SK-N-SH (cell line): ENCODE measurements at regions not wholly inside any gene's neighbourhood (a gene's known extent, or its start where the extent isn't known, plus 50 kb on each side); places are given as distances from the start of the nearest gene placed in this dataset.
A peak's percentile ranks its signal among the peaks of the same experiment; 100 is the strongest.

ENCODE experiments used
- CTCF ChIA-PET: fragments of 300-600, 350-600 bp; formaldehyde crosslinking; extraction: SDS; loops from one replicate; lab custom pipeline; 2021; lab: Yijun Ruan, JAX
- POLR2A ChIA-PET: fragments of 350-600 bp; sonication (Branson Sonifier 250); formaldehyde crosslinking; extraction: SDS; loops from one replicate; lab custom pipeline; 2020; ENCODE audit warnings: antibody characterized with exemption, inconsistent platforms; lab: Yijun Ruan, JAX
- DNase-seq: peaks from one replicate; pipeline ENCODE4 v3.0.0; 2012
- H2AFZ ChIP-seq: fragments of 200-600 bp; sonication (generic); 2 replicates; pipeline ENCODE4 v1.8.1; 2016; ENCODE audit warnings: antibody characterized with exemption, mild to moderate bottlenecking, low read depth
- H3F3A ChIP-seq: fragments of 200-600 bp; sonication (generic); replicated peaks from 2 replicates; pipeline ENCODE3; 2016; ENCODE audit warnings: antibody characterized with exemption, mild to moderate bottlenecking; ENCODE audit not compliant: insufficient read depth
- H3K27ac ChIP-seq, 2 experiments: fragments of 200-500 bp in 1 of 2; fragments of 200-600 bp in 1 of 2; sonication (Bioruptor generic) in 1 of 2; sonication (generic), shearing (Covaris generic) in 1 of 2; 2 replicates each; pipeline versions ENCODE4 v1.5.1 to v1.6.1; 2014 to 2016; ENCODE audit warnings: low read depth in 2 of 2, inconsistent platforms in 1 of 2, low read length in 1 of 2, mild to moderate bottlenecking in 1 of 2, mixed read lengths in 1 of 2
- H3K27me3 ChIP-seq: fragments of 200-600 bp; sonication (generic), shearing (Covaris generic); 2 replicates; pipeline ENCODE4 v1.6.1; 2016; ENCODE audit warnings: mixed run types; ENCODE audit not compliant: insufficient read depth
- H3K36me3 ChIP-seq, 2 experiments: fragments of 200-500 bp in 1 of 2; fragments of 200-600 bp in 1 of 2; sonication (Bioruptor generic) in 1 of 2; sonication (generic) in 1 of 2; replicated peaks in 1 of 2; 2 replicates each; pipeline versions ENCODE3 to v1.5.1; 2014 to 2016; ENCODE audit warnings: low read length in 1 of 2, mild to moderate bottlenecking in 1 of 2; ENCODE audit not compliant: insufficient read depth in 2 of 2, control insufficient read depth in 1 of 2
- H3K4me1 ChIP-seq, 2 experiments: fragments of 200-500 bp in 1 of 2; fragments of 200-600 bp in 1 of 2; sonication (Bioruptor generic) in 1 of 2; sonication (generic), shearing (Covaris generic) in 1 of 2; 2 replicates each; pipeline versions ENCODE4 v1.5.1 to v1.6.1; 2014 to 2016; ENCODE audit warnings: low read depth in 1 of 2, low read length in 1 of 2, mixed run types in 1 of 2; ENCODE audit not compliant: insufficient read depth in 2 of 2, control insufficient read depth in 1 of 2
- H3K4me2 ChIP-seq: fragments of 200-600 bp; sonication (generic), shearing (Covaris generic); 2 replicates; pipeline ENCODE4 v1.6.1; 2017; ENCODE audit warnings: mixed run types
- H3K4me3 ChIP-seq, 2 experiments: fragments of 200-500 bp in 1 of 2; fragments of 200-600 bp in 1 of 2; sonication (Bioruptor generic) in 1 of 2; sonication (generic), shearing (Covaris generic) in 1 of 2; 2 replicates each; pipeline versions ENCODE4 v1.5.1 to v1.8.1; 2014 to 2016; ENCODE audit warnings: low read depth in 2 of 2, inconsistent platforms in 1 of 2, low read length in 1 of 2, mild to moderate bottlenecking in 1 of 2, mixed read lengths in 1 of 2, moderate library complexity in 1 of 2
- H3K79me2 ChIP-seq: fragments of 200-600 bp; sonication (generic); 2 replicates; pipeline ENCODE4 v1.8.1; 2017; ENCODE audit warnings: mild to moderate bottlenecking; ENCODE audit not compliant: insufficient read depth
- H3K9ac ChIP-seq: fragments of 200-600 bp; sonication (generic); 2 replicates; pipeline ENCODE4 v1.6.1; 2017; ENCODE audit warnings: mixed run types
- H3K9me2 ChIP-seq: fragments of 200-600 bp; sonication (generic); 2 replicates; pipeline ENCODE4 v1.6.1; 2017; ENCODE audit warnings: mixed run types
- H3K9me3 ChIP-seq: fragments of 200-600 bp; sonication (generic); 2 replicates; pipeline ENCODE4 v1.6.1; 2017; ENCODE audit warnings: mixed run types, mild to moderate bottlenecking, moderate library complexity
- H4K20me1 ChIP-seq: fragments of 200-600 bp; sonication (generic); 2 replicates; pipeline ENCODE4 v1.6.1; 2017; ENCODE audit warnings: mild to moderate bottlenecking, mixed run types; ENCODE audit not compliant: insufficient read depth
- CTCF ChIP-seq: fragments of 200-600 bp; sonication (generic); IDR thresholded peaks from 2 replicates; pipeline ENCODE4 v1.6.1; 2017; ENCODE audit warnings: antibody characterized with exemption, mild to moderate bottlenecking, moderate library complexity
- GABPA ChIP-seq: IDR thresholded peaks from 2 replicates; pipeline ENCODE4 v1.4.0; 2012; ENCODE audit warnings: low read depth, mild to moderate bottlenecking
- IRF3 ChIP-seq: fragments of 150-350 bp; IDR thresholded peaks from 2 replicates; pipeline ENCODE4 v1.6.1; 2016; ENCODE audit warnings: mild to moderate bottlenecking, low read depth, low read length
- PBX3 ChIP-seq: IDR thresholded peaks from 2 replicates; pipeline ENCODE4; 2012
- POLR2AphosphoS5 ChIP-seq: IDR thresholded peaks from 2 replicates; pipeline ENCODE4 v1.6.1; 2012; ENCODE audit warnings: low read depth, low read length
- RAD21 ChIP-seq: IDR thresholded peaks from 2 replicates; pipeline ENCODE4 v1.6.1; 2012; ENCODE audit warnings: mild to moderate bottlenecking, low read length
- SMC3 ChIP-seq: IDR thresholded peaks from 2 replicates; pipeline ENCODE4 v1.6.1; 2012; ENCODE audit warnings: low read depth, low read length, improper control_type of control experiment
- TCF12 ChIP-seq: IDR thresholded peaks from 2 replicates; pipeline ENCODE4 v1.4.0; 2012
- USF1 ChIP-seq: IDR thresholded peaks from 2 replicates; pipeline ENCODE4 v1.4.0; 2012; ENCODE audit warnings: low read depth, borderline replicate concordance
- WGBS: methylation state at CpG from one replicate; pipeline ENCODE4 v1.1.6; 2017; ENCODE audit warnings: low lambda C conversion rate; 5-methylcytosine and 5-hydroxymethylcytosine counted together

GRCh38 chr13:38046049-38046376 is 176.4 kb upstream of the TRPC4 start:
- no peaks in the 10 kb centered on the region for H3K79me2 ChIP-seq
- no peak overlapping the region for H2AFZ ChIP-seq
- DNase-seq, result no peak
- no peak overlapping the region for H3K27ac ChIP-seq
- H3F3A ChIP-seq, result no peaks in the 10 kb centered on the region
- WGBS, result 0% methylated on average over 1 of the region's 1 CpG
- H3K4me3 ChIP-seq, result no peak overlapping the region; a peak in 1 of 4 replicates
- H3K4me2 ChIP-seq, result no peak overlapping the region
- ChIA-PET CTCF (interaction anchor here (1.1 to 1.2 kb wide), 3 partner anchors 9 to 536 kb away, joined by 3 to 4 read pairs (median 3); no protein-coding TSS in a partner anchor), POLR2A (no interaction called here)
- H4K20me1 ChIP-seq, result no peaks in the 10 kb centered on the region
- H3K4me1 ChIP-seq, result no peaks in the 10 kb centered on the region
- H3K9ac ChIP-seq, result no peak overlapping the region
- H3K27me3 ChIP-seq, result no peaks in the 10 kb centered on the region
- no peak for TF ChIP-seq POLR2AphosphoS5
- TF ChIP-seq PBX3, result no peak
- no peak for TF ChIP-seq TCF12
- no peak for TF ChIP-seq IRF3
- no peaks in the 10 kb centered on the region for H3K9me2 ChIP-seq
- H3K9me3 ChIP-seq, result no peaks in the 10 kb centered on the region
- H3K36me3 ChIP-seq, result no peaks in the 10 kb centered on the region

- Histone ChIP-seq H3K9me3 (no peaks in the 10 kb centered on the region), H2AFZ (no peak overlapping the region), H3F3A (no peaks in the 10 kb centered on the region), H3K9ac (no peak overlapping the region), H3K36me3 (no peaks in the 10 kb centered on the region), H4K20me1 (no peaks in the 10 kb centered on the region), H3K27ac (no peak overlapping the region), H3K79me2 (no peaks in the 10 kb centered on the region), H3K4me2 (no peak overlapping the region), H3K9me2 (no peaks in the 10 kb centered on the region), H3K27me3 (no peaks in the 10 kb centered on the region), H3K4me1 (no peaks in the 10 kb centered on the region), H3K4me3 (no peak overlapping the region; a peak in 1 of 4 replicates)
- POLR2A ChIA-PET, result no interaction called here
- CTCF ChIA-PET, result interaction anchor here (1.1 to 1.2 kb wide), 2 partner anchors 10 to 536 kb away, joined by 3 to 4 read pairs; no protein-coding TSS in a partner anchor
- WGBS, result 0% methylated on average over 5 of the region's 8 CpGs
- TF ChIP-seq SMC3 (peak; percentile 36), USF1 (0 out of 2 replicates have a peak, but pooled peaks have one; percentile 9), CTCF (peak; percentile 57), GABPA (no peak), RAD21 (peak; percentile 58), PBX3 (no peak)
- peak; percentile 10 for DNase-seq
Observed at GRCh38 chr13:38045278-38046048, 175.9 kb upstream of the TRPC4 start.
